Left cardiac atrium (tissue), 4 donors: ENCODE measurements at regions not wholly inside any gene's neighbourhood (a gene's known extent, or its start where the extent isn't known, plus 50 kb on each side); places are given as distances from the start of the nearest gene placed in this dataset.

Experiments
- ATAC-seq, 2 donors: fragments of 200-7000 bp; cut with Tn5 transposase; one replicate each; pipeline ENCODE4 v1.9.1; 2020; ENCODE audit warnings: mild to moderate bottlenecking in 2 of 2, moderate library complexity in 2 of 2
- DNase-seq: peaks from one replicate; pipeline ENCODE4 v3.0.0-alpha.2; 2020
- intact Hi-C, 2 donors: fragments of 100-400 bp; cut with DNase I; formaldehyde crosslinking; loops; one replicate each; pipeline versions ENCODE4 v1.14.1 to v1.15.1; 2022 to 2023
- donor health status: DM: no; HTN: yes; CAD: no.
- donor health status: DM: no; HTN: yes; CAD: no; lungs with severe emphysema.
- donor health status: DM: yes; HTN: yes; CAD: no.
- donor health status: Dilated cardiomyopathy.

- intact Hi-C loops = no loop called here
- no peak for ATAC-seq
Measured at GRCh38 chr4:152103181-152103901, 342.5 kb upstream of the GATB start.

GRCh38 chr4:152102436-152103000 is 341.7 kb upstream of the GATB start:
- intact Hi-C loops = no loop called here
- DNase-seq (no peak), ATAC-seq (no peak)

More at GRCh38 chr4:152103181-152103901, 342.5 kb upstream of the GATB start:
- no peak for DNase-seq

GRCh38 chr4:152101556-152102435 is 341.0 kb upstream of the GATB start:
- DNase-seq (no peak), ATAC-seq (no peak)
- intact Hi-C loops = no loop called here

GRCh38 chr4:152100379-152101201 is 339.8 kb upstream of the GATB start:
- no peak for DNase-seq
- intact Hi-C loops = no loop called here
- peak; percentile 51 to 79 for ATAC-seq

GRCh38 chr4:152099981-152100378 is 339.2 kb upstream of the GATB start:
- intact Hi-C loops = no loop called here
- no peak for DNase-seq
- no peak for ATAC-seq

- ATAC-seq (no peak), DNase-seq (no peak)
- intact Hi-C loops = no loop called here
Measured at GRCh38 chr4:152099555-152099954, 338.7 kb upstream of the GATB start.

GRCh38 chr4:152099061-152099425 is 338.2 kb upstream of the GATB start:
- DNase-seq (no peak), ATAC-seq (no peak)
- intact Hi-C loops = no loop called here

GRCh38 chr4:152098365-152099060 is 337.7 kb upstream of the GATB start:
- ATAC-seq = no peak
- intact Hi-C loops = no loop called here

GRCh38 chr4:152097371-152097770 is 336.6 kb upstream of the GATB start:
- ATAC-seq (no peak), DNase-seq (no peak)
- intact Hi-C loops = no loop called here

More at GRCh38 chr4:152098365-152099060, 337.7 kb upstream of the GATB start:
- DNase-seq = no peak

GRCh38 chr4:152095701-152096070 is 334.9 kb upstream of the GATB start:
- intact Hi-C loops = no loop called here
- no peak for ATAC-seq
- no peak for DNase-seq

- ATAC-seq (no peak), DNase-seq (no peak)
- intact Hi-C loops = no loop called here
Measured at GRCh38 chr4:152094970-152095700, 334.3 kb upstream of the GATB start.

- DNase-seq (no peak), ATAC-seq (no peak)
- intact Hi-C loops = no loop called here
Measured at GRCh38 chr4:152091405-152091804, 330.6 kb upstream of the GATB start.

- intact Hi-C loops = no loop called here
- peak; percentile 83 to 93 for ATAC-seq
- no peak for DNase-seq
Measured at GRCh38 chr4:152090543-152090942, 329.7 kb upstream of the GATB start.

GRCh38 chr4:152089584-152089983 is 328.8 kb upstream of the GATB start:
- intact Hi-C loops = no loop called here
- DNase-seq = no peak
- ATAC-seq = peak; percentile 77 to 81

GRCh38 chr4:152087335-152087734 is 326.5 kb upstream of the GATB start:
- intact Hi-C loops = no loop called here
- DNase-seq = no peak
- ATAC-seq = no peak

GRCh38 chr4:152085657-152086056 is 324.9 kb upstream of the GATB start:
- DNase-seq (no peak), ATAC-seq (no peak)
- intact Hi-C loops = no loop called here

- intact Hi-C loops = no loop called here
- ATAC-seq (no peak), DNase-seq (no peak)
Measured at GRCh38 chr4:152083338-152083737, 322.5 kb upstream of the GATB start.

- no peak for DNase-seq
- intact Hi-C loops = no loop called here
Measured at GRCh38 chr4:152081024-152081423, 320.2 kb upstream of the GATB start.

More at GRCh38 chr4:152081024-152081423, 320.2 kb upstream of the GATB start:
- no peak for ATAC-seq
